WTC11 (cell line): ENCODE measurements at regions not wholly inside any gene's neighbourhood (a gene's known extent, or its start where the extent isn't known, plus 50 kb on each side); places are given as distances from the start of the nearest gene placed in this dataset.

ENCODE experiments used
- CBFB ChIP-seq: sonication (generic); formaldehyde crosslinking; IDR thresholded peaks from 2 replicates; pipeline ENCODE4 v1.8.1; 2022; ENCODE audit warnings: mild to moderate bottlenecking, low read depth, missing genetic modification reagents
- ESRRA ChIP-seq: sonication (generic); formaldehyde crosslinking; IDR thresholded peaks from 2 replicates; pipeline ENCODE4 v1.8.1; 2022; ENCODE audit warnings: mild to moderate bottlenecking, missing genetic modification reagents, borderline replicate concordance
- ETV6 ChIP-seq: sonication (generic); formaldehyde crosslinking; IDR thresholded peaks from 2 replicates; pipeline ENCODE4 v1.8.1; 2022; ENCODE audit warnings: mild to moderate bottlenecking, missing genetic modification reagents
- HMGA2 ChIP-seq: fragments of 250-450 bp; sonication (Bioruptor Pico); IDR thresholded peaks from 2 replicates; pipeline ENCODE4 v1.4.0; 2021; ENCODE audit warnings: mild to moderate bottlenecking, moderate library complexity
- KAT7 ChIP-seq: sonication (generic); formaldehyde crosslinking; IDR thresholded peaks from 2 replicates; pipeline ENCODE4 v1.8.1; 2023; ENCODE audit warnings: missing genetic modification reagents, mild to moderate bottlenecking, borderline replicate concordance
- NR2C2 ChIP-seq: sonication (generic); formaldehyde crosslinking; IDR thresholded peaks from 2 replicates; pipeline ENCODE4 v1.8.0; 2022; ENCODE audit warnings: mild to moderate bottlenecking, missing genetic modification reagents
- SMAD4 ChIP-seq: sonication (generic); formaldehyde crosslinking; IDR thresholded peaks from 2 replicates; pipeline ENCODE4 v1.8.0; 2022; ENCODE audit warnings: mild to moderate bottlenecking, missing genetic modification reagents
- SP1 ChIP-seq: sonication (generic); formaldehyde crosslinking; conservative IDR thresholded peaks from 2 replicates; pipeline ENCODE4 v1.8.1; 2022; ENCODE audit warnings: missing genetic modification reagents
- TCF7 ChIP-seq: sonication (generic); formaldehyde crosslinking; IDR thresholded peaks from 2 replicates; pipeline ENCODE4 v1.8.0; 2022; ENCODE audit warnings: mild to moderate bottlenecking, low read depth, missing genetic modification reagents, moderate library complexity
- USF2 ChIP-seq: sonication (generic); formaldehyde crosslinking; IDR thresholded peaks from 2 replicates; pipeline ENCODE4 v1.8.1; 2023; ENCODE audit warnings: mild to moderate bottlenecking, missing genetic modification reagents, moderate library complexity
- TF ChIP-seq, protein P1 (sequence below): fragments of 200-600 bp; IDR thresholded peaks from 2 replicates; pipeline ENCODE4 v1.8.0; 2022; ENCODE audit warnings: antibody characterized with exemption
- TF ChIP-seq, protein P2 (sequence below): sonication (generic); formaldehyde crosslinking; IDR thresholded peaks from 2 replicates; pipeline ENCODE4 v1.8.0; 2023; ENCODE audit warnings: mild to moderate bottlenecking, missing genetic modification reagents
- TF ChIP-seq, protein P3 (sequence below): sonication (generic); formaldehyde crosslinking; IDR thresholded peaks from 2 replicates; pipeline ENCODE4 v1.8.0; 2022; ENCODE audit warnings: mild to moderate bottlenecking, missing genetic modification reagents

- TF ChIP-seq ETV6 (CRISPR knock-in tag), result no peak
- TF ChIP-seq, protein P1, sequence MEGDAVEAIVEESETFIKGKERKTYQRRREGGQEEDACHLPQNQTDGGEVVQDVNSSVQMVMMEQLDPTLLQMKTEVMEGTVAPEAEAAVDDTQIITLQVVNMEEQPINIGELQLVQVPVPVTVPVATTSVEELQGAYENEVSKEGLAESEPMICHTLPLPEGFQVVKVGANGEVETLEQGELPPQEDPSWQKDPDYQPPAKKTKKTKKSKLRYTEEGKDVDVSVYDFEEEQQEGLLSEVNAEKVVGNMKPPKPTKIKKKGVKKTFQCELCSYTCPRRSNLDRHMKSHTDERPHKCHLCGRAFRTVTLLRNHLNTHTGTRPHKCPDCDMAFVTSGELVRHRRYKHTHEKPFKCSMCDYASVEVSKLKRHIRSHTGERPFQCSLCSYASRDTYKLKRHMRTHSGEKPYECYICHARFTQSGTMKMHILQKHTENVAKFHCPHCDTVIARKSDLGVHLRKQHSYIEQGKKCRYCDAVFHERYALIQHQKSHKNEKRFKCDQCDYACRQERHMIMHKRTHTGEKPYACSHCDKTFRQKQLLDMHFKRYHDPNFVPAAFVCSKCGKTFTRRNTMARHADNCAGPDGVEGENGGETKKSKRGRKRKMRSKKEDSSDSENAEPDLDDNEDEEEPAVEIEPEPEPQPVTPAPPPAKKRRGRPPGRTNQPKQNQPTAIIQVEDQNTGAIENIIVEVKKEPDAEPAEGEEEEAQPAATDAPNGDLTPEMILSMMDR, result no peak
- no peak for TF ChIP-seq ESRRA (CRISPR knock-in tag)
- no peak for TF ChIP-seq USF2
- TF ChIP-seq CBFB (CRISPR knock-in tag), result no peak
- TF ChIP-seq, protein P2, sequence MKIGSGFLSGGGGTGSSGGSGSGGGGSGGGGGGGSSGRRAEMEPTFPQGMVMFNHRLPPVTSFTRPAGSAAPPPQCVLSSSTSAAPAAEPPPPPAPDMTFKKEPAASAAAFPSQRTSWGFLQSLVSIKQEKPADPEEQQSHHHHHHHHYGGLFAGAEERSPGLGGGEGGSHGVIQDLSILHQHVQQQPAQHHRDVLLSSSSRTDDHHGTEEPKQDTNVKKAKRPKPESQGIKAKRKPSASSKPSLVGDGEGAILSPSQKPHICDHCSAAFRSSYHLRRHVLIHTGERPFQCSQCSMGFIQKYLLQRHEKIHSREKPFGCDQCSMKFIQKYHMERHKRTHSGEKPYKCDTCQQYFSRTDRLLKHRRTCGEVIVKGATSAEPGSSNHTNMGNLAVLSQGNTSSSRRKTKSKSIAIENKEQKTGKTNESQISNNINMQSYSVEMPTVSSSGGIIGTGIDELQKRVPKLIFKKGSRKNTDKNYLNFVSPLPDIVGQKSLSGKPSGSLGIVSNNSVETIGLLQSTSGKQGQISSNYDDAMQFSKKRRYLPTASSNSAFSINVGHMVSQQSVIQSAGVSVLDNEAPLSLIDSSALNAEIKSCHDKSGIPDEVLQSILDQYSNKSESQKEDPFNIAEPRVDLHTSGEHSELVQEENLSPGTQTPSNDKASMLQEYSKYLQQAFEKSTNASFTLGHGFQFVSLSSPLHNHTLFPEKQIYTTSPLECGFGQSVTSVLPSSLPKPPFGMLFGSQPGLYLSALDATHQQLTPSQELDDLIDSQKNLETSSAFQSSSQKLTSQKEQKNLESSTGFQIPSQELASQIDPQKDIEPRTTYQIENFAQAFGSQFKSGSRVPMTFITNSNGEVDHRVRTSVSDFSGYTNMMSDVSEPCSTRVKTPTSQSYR (CRISPR knock-in tag), result no peak
- no peak for TF ChIP-seq NR2C2
- TF ChIP-seq SP1 (CRISPR knock-in tag), result no peak
- no peak for TF ChIP-seq TCF7 (CRISPR knock-in tag)
- TF ChIP-seq HMGA2 (CRISPR knock-in tag), result no peak
- TF ChIP-seq KAT7 (CRISPR knock-in tag), result no peak
- TF ChIP-seq SMAD4 (CRISPR knock-in tag), result no peak
- TF ChIP-seq, protein P3, sequence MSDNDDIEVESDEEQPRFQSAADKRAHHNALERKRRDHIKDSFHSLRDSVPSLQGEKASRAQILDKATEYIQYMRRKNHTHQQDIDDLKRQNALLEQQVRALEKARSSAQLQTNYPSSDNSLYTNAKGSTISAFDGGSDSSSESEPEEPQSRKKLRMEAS (CRISPR knock-in tag), result no peak
Measured at GRCh38 chr6:150466196-150466595, 97.4 kb downstream of the IYD start.
